ENCODE measurements at regions not wholly inside any gene's neighbourhood (a gene's known extent, or its start where the extent isn't known, plus 50 kb on each side); places are given as distances from the start of the nearest gene placed in this dataset.

DNA sequence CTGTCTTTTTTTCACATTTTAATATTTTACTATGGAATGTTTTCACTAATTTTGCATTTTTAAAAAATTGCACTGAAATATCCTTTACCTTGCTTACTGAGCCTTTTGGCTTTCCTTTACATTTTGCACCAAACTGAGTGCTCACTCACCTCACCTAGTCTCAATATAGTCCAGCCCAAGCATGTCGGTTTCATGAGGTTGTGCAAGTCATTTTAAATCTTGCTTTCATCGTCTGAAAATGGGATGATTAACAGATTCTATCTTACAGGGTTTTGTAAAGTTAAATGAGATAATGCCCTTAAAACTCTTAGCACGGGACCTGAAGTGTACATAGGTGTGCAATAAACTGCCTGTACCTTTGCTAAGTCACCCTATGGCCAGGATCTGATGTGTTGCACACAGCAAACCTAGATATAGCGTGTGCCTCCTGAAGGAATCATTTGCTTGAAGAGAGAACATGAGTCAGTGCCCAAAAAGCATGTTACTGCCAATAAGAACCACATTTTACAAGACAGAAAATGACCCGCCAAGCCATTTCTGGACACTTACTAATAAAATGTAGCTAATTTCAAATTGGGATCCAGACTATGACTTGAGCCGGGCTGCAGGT, 199.8 kb downstream of the JCAD start:
- Histone ChIP-seq H4K91ac (ENCODE audit: insufficient read length, low read depth, low read length) (no peak overlapping the region), H2BK20ac (ENCODE audit: low read depth, low read length, poor library complexity, severe bottlenecking) (no peak overlapping the region), H3K23ac (ENCODE audit: insufficient read length, low read depth, low read length) (no peak overlapping the region), H3K4ac (ENCODE audit: low read depth, low read length) (no peak overlapping the region), H3K4me2 (ENCODE audit: insufficient read depth, insufficient read length, low read length) (no peak overlapping the region), H3K79me2 (ENCODE audit: insufficient read depth, low read length) (no peaks in the 10 kb centered on the region), H3K9me3 (ENCODE audit: control insufficient read depth, low read depth, low read length) (no peaks in the 10 kb centered on the region), H3K79me1 (ENCODE audit: insufficient read depth, low read depth, low read length, poor library complexity, severe bottlenecking) (no peaks in the 10 kb centered on the region), H3K23me2 (ENCODE audit: insufficient read length, low read depth, low read length, poor library complexity, severe bottlenecking) (no peaks in the 10 kb centered on the region), H2BK120ac (ENCODE audit: low read depth, low read length, poor library complexity, severe bottlenecking) (no peak overlapping the region), H3K56ac (ENCODE audit: insufficient read length, low read depth, low read length) (no peak overlapping the region), H4K5ac (ENCODE audit: insufficient read length, low read depth, low read length) (no peak overlapping the region), H2BK15ac (ENCODE audit: low read depth, low read length) (no peak overlapping the region), H3K4me1 (ENCODE audit: insufficient read depth, low read length) (no peaks in the 10 kb centered on the region), H2BK5ac (ENCODE audit: insufficient read length, low read length) (no peak overlapping the region), H3T11ph (ENCODE audit: low read length) (no peak overlapping the region), H4K8ac (replicated peaks; ENCODE audit: insufficient read length, low read depth, low read length) (no peak overlapping the region), H3K18ac (ENCODE audit: insufficient read length, low read depth, low read length) (no peak overlapping the region), H2AFZ (ENCODE audit: low read length) (no peak overlapping the region), H2AK5ac (ENCODE audit: insufficient read length, low read length) (no peak overlapping the region), H3K9ac (ENCODE audit: extremely low read depth, insufficient read length, low read length) (no peak overlapping the region), H3K27ac (ENCODE audit: insufficient read length, low read depth, low read length) (no peak overlapping the region), H3K14ac (ENCODE audit: insufficient read depth, low read length) (no peak overlapping the region), H2BK12ac (ENCODE audit: insufficient read length, low read depth, low read length) (no peak overlapping the region), H3K27me3 (ENCODE audit: insufficient read depth, low read length) (no peaks in the 10 kb centered on the region), H4K20me1 (ENCODE audit: control insufficient read depth, insufficient read depth, insufficient read length) (no peaks in the 10 kb centered on the region)
- WGBS (ENCODE audit: extremely low coverage, insufficient read length, low lambda C conversion rate), result no CpG with 5 or more reads among the region's 6 CpGs
- Mint-ChIP-seq H3K27me3 (ENCODE audit: low read depth) (no peaks in the 10 kb centered on the region), H3K4me1 (peaks cover 7% of the 10 kb centered on the region in 2 experiments), H3K27ac (no peak overlapping the region), H3K36me3 (ENCODE audit: insufficient read depth in 1 of 3, low read depth in 3 of 3) (no peaks in the 10 kb centered on the region), H3K9me3 (no peaks in the 10 kb centered on the region), H3K4me3 (no peak overlapping the region)
- no peak for DNase-seq
- TF ChIP-seq, protein P1, sequence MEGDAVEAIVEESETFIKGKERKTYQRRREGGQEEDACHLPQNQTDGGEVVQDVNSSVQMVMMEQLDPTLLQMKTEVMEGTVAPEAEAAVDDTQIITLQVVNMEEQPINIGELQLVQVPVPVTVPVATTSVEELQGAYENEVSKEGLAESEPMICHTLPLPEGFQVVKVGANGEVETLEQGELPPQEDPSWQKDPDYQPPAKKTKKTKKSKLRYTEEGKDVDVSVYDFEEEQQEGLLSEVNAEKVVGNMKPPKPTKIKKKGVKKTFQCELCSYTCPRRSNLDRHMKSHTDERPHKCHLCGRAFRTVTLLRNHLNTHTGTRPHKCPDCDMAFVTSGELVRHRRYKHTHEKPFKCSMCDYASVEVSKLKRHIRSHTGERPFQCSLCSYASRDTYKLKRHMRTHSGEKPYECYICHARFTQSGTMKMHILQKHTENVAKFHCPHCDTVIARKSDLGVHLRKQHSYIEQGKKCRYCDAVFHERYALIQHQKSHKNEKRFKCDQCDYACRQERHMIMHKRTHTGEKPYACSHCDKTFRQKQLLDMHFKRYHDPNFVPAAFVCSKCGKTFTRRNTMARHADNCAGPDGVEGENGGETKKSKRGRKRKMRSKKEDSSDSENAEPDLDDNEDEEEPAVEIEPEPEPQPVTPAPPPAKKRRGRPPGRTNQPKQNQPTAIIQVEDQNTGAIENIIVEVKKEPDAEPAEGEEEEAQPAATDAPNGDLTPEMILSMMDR (conservative IDR thresholded peaks at IDR 0.05), result no peak
